ENCODE measurements at regions not wholly inside any gene's neighbourhood (a gene's known extent, or its start where the extent isn't known, plus 50 kb on each side); places are given as distances from the start of the nearest gene placed in this dataset.

GRCh38 chr13:50365408-50366391 is 350.5 kb downstream of the KCNRG start:
- intact Hi-C loops (cut with DNase I), result no loop called here
- H3K4me3 ChIP-seq, result no peak overlapping the region
- H3K27me3 ChIP-seq, result no peaks in the 10 kb centered on the region
- H3K4me1 ChIP-seq, result peaks cover 0 to 20% (median 0%) of the 10 kb centered on the region in 9 donors
- ATAC-seq (no peak), DNase-seq (no peak)
- H3K36me3 ChIP-seq, result no peaks in the 10 kb centered on the region
- 91 to 92% methylated on average over 10 of the region's 10 CpGs for WGBS, 2 donors
- TF ChIP-seq CTCF (IDR thresholded peaks at IDR 0.05), result no peak
- H3K27ac ChIP-seq, result peak overlapping the region in 1 of 10 donors; percentile 69
- H3K9me3 ChIP-seq, result no peaks in the 10 kb centered on the region

GRCh38 chr13:50366488-50367174 is 351.4 kb downstream of the KCNRG start:
- ATAC-seq (no peak), DNase-seq (no peak)
- WGBS, 2 donors, result 92 to 93% methylated on average over 6 of the region's 6 CpGs
- no peaks in the 10 kb centered on the region for H3K9me3 ChIP-seq
- no peak for TF ChIP-seq CTCF (IDR thresholded peaks at IDR 0.05)
- no peaks in the 10 kb centered on the region for H3K36me3 ChIP-seq
- H3K4me3 ChIP-seq, result no peak overlapping the region
- no peaks in the 10 kb centered on the region for H3K27me3 ChIP-seq
- intact Hi-C loops (cut with DNase I), result no loop called here
- H3K4me1 ChIP-seq, result peaks cover 0 to 14% (median 0%) of the 10 kb centered on the region in 9 donors
- H3K27ac ChIP-seq, result peak overlapping the region in 1 of 10 donors; percentile 69

GRCh38 chr13:50369646-50370045 is 354.4 kb downstream of the KCNRG start:
- Histone ChIP-seq H3K27me3 (no peaks in the 10 kb centered on the region), H3K27ac (no peak overlapping the region), H3K4me1 (peaks cover 0 to 13% (median 0%) of the 10 kb centered on the region in 9 donors), H3K9me3 (no peaks in the 10 kb centered on the region), H3K36me3 (no peaks in the 10 kb centered on the region), H3K4me3 (no peak overlapping the region)
- no peak for TF ChIP-seq CTCF (IDR thresholded peaks at IDR 0.05)
- WGBS, 2 donors, result 47 to 58% methylated on average over 2 of the region's 2 CpGs
- intact Hi-C loops (cut with DNase I), result loop anchor here in 1 of 10 donors (10.0 kb wide), 1 partner anchor 435 kb away; no protein-coding TSS in a partner anchor
- DNase-seq, result no peak
- no peak for ATAC-seq

- H3K27ac ChIP-seq, result no peak overlapping the region
- H3K36me3 ChIP-seq, result no peaks in the 10 kb centered on the region
- no peak for ATAC-seq
- H3K27me3 ChIP-seq, result no peaks in the 10 kb centered on the region
- WGBS, 2 donors, result 85 to 90% methylated on average over 5 of the region's 5 CpGs
- no peak for TF ChIP-seq CTCF (IDR thresholded peaks at IDR 0.05)
- no peak overlapping the region for H3K4me3 ChIP-seq
- H3K9me3 ChIP-seq, result no peaks in the 10 kb centered on the region
- DNase-seq, result no peak
- intact Hi-C loops (cut with DNase I), result loop anchor here in 1 of 10 donors (10.0 kb wide), 1 partner anchor 434 kb away; no protein-coding TSS in a partner anchor
- H3K4me1 ChIP-seq, result peaks cover 0 to 9% (median 0%) of the 10 kb centered on the region in 9 donors
Measured at GRCh38 chr13:50370303-50370950, 355.2 kb downstream of the KCNRG start.
